WTC11 (cell line): ENCODE measurements at regions not wholly inside any gene's neighbourhood (a gene's known extent, or its start where the extent isn't known, plus 50 kb on each side); places are given as distances from the start of the nearest gene placed in this dataset.

Experiments used
- CTCF ChIP-seq: fragments of 200-600 bp; IDR thresholded peaks from 2 replicates; pipeline ENCODE4 v1.8.0; 2022; ENCODE audit warnings: antibody characterized with exemption
- E2F4 ChIP-seq: sonication (generic); formaldehyde crosslinking; IDR thresholded peaks from 2 replicates; pipeline ENCODE4 v1.8.1; 2022; ENCODE audit warnings: low read depth, mild to moderate bottlenecking, moderate library complexity, missing genetic modification reagents, borderline replicate concordance
- ZNF317 ChIP-seq: sonication (generic); formaldehyde crosslinking; IDR thresholded peaks from 2 replicates; pipeline ENCODE4 v1.8.1; 2023; ENCODE audit warnings: low read depth, mild to moderate bottlenecking, moderate library complexity, missing genetic modification reagents, borderline replicate concordance
- ZNF512 ChIP-seq: sonication (generic); formaldehyde crosslinking; IDR thresholded peaks from 2 replicates; pipeline ENCODE4 v1.8.1; 2022; ENCODE audit warnings: missing genetic modification reagents, borderline replicate concordance

DNA sequence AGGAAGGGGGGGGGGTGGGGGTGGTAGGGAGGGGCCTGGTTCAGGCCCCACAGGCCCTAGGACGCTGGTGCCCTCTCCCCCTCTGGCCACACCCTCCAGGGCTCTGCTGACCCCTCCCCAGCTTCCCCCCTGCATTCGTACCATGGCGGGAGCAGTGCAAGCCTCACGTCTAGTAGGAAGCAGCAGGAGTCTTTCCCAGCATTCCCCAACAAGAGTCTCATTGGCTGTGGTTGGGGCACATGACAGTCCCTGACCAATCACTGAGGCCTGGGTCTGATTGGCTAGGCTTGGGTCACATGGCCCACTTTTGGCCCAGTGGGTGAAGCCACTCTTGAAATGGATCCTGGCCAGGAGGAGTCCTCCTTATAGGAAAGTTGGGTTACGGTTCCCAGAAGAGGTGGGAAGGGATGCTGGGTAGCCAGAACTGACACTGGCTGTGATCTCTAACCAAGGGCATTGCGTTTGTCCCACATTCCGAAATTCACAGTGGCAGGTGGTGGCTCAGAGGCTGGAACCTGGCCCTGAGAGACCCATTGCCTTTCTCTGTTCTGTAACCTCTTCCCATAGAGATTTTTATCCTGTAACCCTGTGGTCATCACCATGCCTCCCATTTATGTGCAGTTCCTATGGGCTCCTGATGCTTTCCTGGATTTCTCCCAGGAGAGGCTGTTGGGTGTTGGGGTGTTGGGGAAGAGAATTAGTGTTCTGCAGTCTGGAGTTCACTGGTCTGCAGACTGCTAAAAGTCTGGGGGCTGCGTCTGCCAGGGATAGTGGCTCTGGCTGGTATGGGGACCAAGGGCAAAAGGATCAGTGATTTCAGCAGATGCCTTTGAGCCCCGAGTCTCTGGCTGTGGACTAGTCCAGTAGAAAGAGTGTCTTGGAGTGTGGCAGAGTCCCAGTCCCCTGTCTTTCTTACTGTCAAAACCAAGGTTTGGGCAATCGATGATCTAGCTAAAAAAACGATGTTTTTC is 58.9 kb upstream of the MYEOV start:
- TF ChIP-seq CTCF (no peak), E2F4 (CRISPR knock-in tag) (no peak), ZNF512 (no peak), ZNF317 (CRISPR knock-in tag) (no peak)
